ENCODE measurements at regions not wholly inside any gene's neighbourhood (a gene's known extent, or its start where the extent isn't known, plus 50 kb on each side); places are given as distances from the start of the nearest gene placed in this dataset.

GRCh38 chr20:48526936-48527335 lies 300.9 kb downstream of the PREX1 start:
- no peak for ATAC-seq
- TF ChIP-seq ZC3H10 (CRISPR knock-in tag; IDR thresholded peaks at IDR 0.05) (no peak), ZNF565 (CRISPR knock-in tag; conservative IDR thresholded peaks at IDR 0.05; ENCODE audit: low read depth) (no peak)

GRCh38 chr20:48525400-48525799 lies 302.4 kb downstream of the PREX1 start:
- TF ChIP-seq ZC3H10 (CRISPR knock-in tag; IDR thresholded peaks at IDR 0.05) (no peak), PPARA (CRISPR knock-in tag; IDR thresholded peaks at IDR 0.05; ENCODE audit: borderline replicate concordance) (no peak), ZFP3 (CRISPR knock-in tag; IDR thresholded peaks at IDR 0.05) (no peak), GLIS3 (CRISPR knock-in tag; IDR thresholded peaks at IDR 0.05) (no peak), CSDC2 (CRISPR knock-in tag; IDR thresholded peaks at IDR 0.05) (no peak), BACH2 (CRISPR knock-in tag; IDR thresholded peaks at IDR 0.05; ENCODE audit: borderline replicate concordance) (no peak), ZFP30 (CRISPR knock-in tag; IDR thresholded peaks at IDR 0.05) (no peak), ISL1 (CRISPR knock-in tag; IDR thresholded peaks at IDR 0.05) (no peak), TCF4 (CRISPR knock-in tag; IDR thresholded peaks at IDR 0.05; ENCODE audit: borderline replicate concordance) (no peak), ZNF70 (CRISPR knock-in tag; IDR thresholded peaks at IDR 0.05) (no peak), RARB (CRISPR knock-in tag; IDR thresholded peaks at IDR 0.05) (no peak), TSHZ2 (CRISPR knock-in tag; IDR thresholded peaks at IDR 0.05) (no peak), TOX (CRISPR knock-in tag; IDR thresholded peaks at IDR 0.05; ENCODE audit: borderline replicate concordance) (no peak), OSR1 (CRISPR knock-in tag; IDR thresholded peaks at IDR 0.05) (no peak), SNAI2 (CRISPR knock-in tag; IDR thresholded peaks at IDR 0.05) (no peak), ESRRG (CRISPR knock-in tag; IDR thresholded peaks at IDR 0.05) (no peak), CREB5 (CRISPR knock-in tag; IDR thresholded peaks at IDR 0.05; ENCODE audit: low read depth) (no peak), ZNF565 (CRISPR knock-in tag; conservative IDR thresholded peaks at IDR 0.05; ENCODE audit: low read depth) (no peak), ARNTL (CRISPR knock-in tag; IDR thresholded peaks at IDR 0.05; ENCODE audit: borderline replicate concordance, low read depth) (no peak), POU6F1 (CRISPR knock-in tag; IDR thresholded peaks at IDR 0.05; ENCODE audit: borderline replicate concordance, low read depth) (no peak)
- ATAC-seq = no peak

GRCh38 chr20:48524582-48524981 lies 303.2 kb downstream of the PREX1 start:
- TF ChIP-seq CSRNP3 (CRISPR knock-in tag; IDR thresholded peaks at IDR 0.05) = no peak
- TF ChIP-seq GLIS3 (CRISPR knock-in tag; IDR thresholded peaks at IDR 0.05) = no peak
- no peak for TF ChIP-seq TCF4 (CRISPR knock-in tag; IDR thresholded peaks at IDR 0.05; ENCODE audit: borderline replicate concordance)
- TF ChIP-seq ZFP3 (CRISPR knock-in tag; IDR thresholded peaks at IDR 0.05) = no peak
- no peak for ATAC-seq

- ATAC-seq = peak; percentile 91
- TF ChIP-seq ZC3H10 (CRISPR knock-in tag; IDR thresholded peaks at IDR 0.05) (no peak), ISL1 (CRISPR knock-in tag; IDR thresholded peaks at IDR 0.05) (peak; percentile 36; the same call in 1 of the 2 replicates), TSHZ2 (CRISPR knock-in tag; IDR thresholded peaks at IDR 0.05) (0 out of 2 replicates have a peak, but pooled peaks have one; percentile 21), SNAI2 (CRISPR knock-in tag; IDR thresholded peaks at IDR 0.05) (0 out of 2 replicates have a peak, but pooled peaks have one; percentile 22), ZFP3 (CRISPR knock-in tag; IDR thresholded peaks at IDR 0.05) (peak; percentile 69; the same call in 1 of the 2 replicates)
Measured at GRCh38 chr20:48523191-48523995, 304.4 kb downstream of the PREX1 start.

Data from SK-N-SH treated with all-trans-retinoic acid at 6 μM for 48 hours (cell line).